Neural crest cell (in vitro differentiated cells): ENCODE measurements at regions not wholly inside any gene's neighbourhood (a gene's known extent, or its start where the extent isn't known, plus 50 kb on each side); places are given as distances from the start of the nearest gene placed in this dataset.

Experiments
- DNase-seq: peaks from one replicate; pipeline ENCODE4 v3.0.0; 2021; ENCODE audit warnings: low read depth, mixed read lengths, low spot score
- H3K27ac Mint-ChIP-seq: one replicate; pipeline ENCODE4 v1.8.0; 2021; ENCODE audit warnings: mild to moderate bottlenecking, mixed read lengths; ENCODE audit not compliant: unreplicated experiment
- H3K27me3 Mint-ChIP-seq: 2 replicates; pipeline ENCODE4 v1.8.0; 2021; ENCODE audit warnings: low read depth, mild to moderate bottlenecking, mixed read lengths
- H3K36me3 Mint-ChIP-seq: 2 replicates; pipeline ENCODE4 v1.8.0; 2021; ENCODE audit warnings: low read depth, mild to moderate bottlenecking, mixed read lengths
- H3K4me1 Mint-ChIP-seq: 2 replicates; pipeline ENCODE4 v1.8.0; 2021; ENCODE audit warnings: mixed read lengths
- H3K4me3 Mint-ChIP-seq: one replicate; pipeline ENCODE4 v1.8.0; 2021; ENCODE audit warnings: mild to moderate bottlenecking, mixed read lengths
- H3K9me3 Mint-ChIP-seq: 2 replicates; pipeline ENCODE4 v1.8.0; 2021; ENCODE audit warnings: mixed read lengths
- CTCF ChIP-seq: fragments of 200-600 bp; sonication (generic); conservative IDR thresholded peaks from 2 replicates; pipeline ENCODE4 v1.5.0; 2021; ENCODE audit warnings: antibody characterized with exemption, mild to moderate bottlenecking

- H3K27me3 Mint-ChIP-seq = no peaks in the 10 kb centered on the region
- H3K9me3 Mint-ChIP-seq = no peaks in the 10 kb centered on the region
- no peaks in the 10 kb centered on the region for H3K36me3 Mint-ChIP-seq
- peaks cover 7% of the 10 kb centered on the region for H3K4me1 Mint-ChIP-seq
- no peak overlapping the region for H3K27ac Mint-ChIP-seq
- no peak for DNase-seq
- H3K4me3 Mint-ChIP-seq = no peak overlapping the region
- no peak for TF ChIP-seq CTCF
Measured at GRCh38 chr7:131197920-131198615, 129.6 kb upstream of the MKLN1 start.

- Mint-ChIP-seq H3K4me1 (no peaks in the 10 kb centered on the region), H3K27me3 (no peaks in the 10 kb centered on the region)
Measured at GRCh38 chr7:131202451-131202850, 125.2 kb upstream of the MKLN1 start.

GRCh38 chr7:131203291-131203976, 124.2 kb upstream of the MKLN1 start:
- Mint-ChIP-seq H3K36me3 (no peaks in the 10 kb centered on the region), H3K27me3 (no peaks in the 10 kb centered on the region), H3K9me3 (no peaks in the 10 kb centered on the region), H3K4me3 (no peak overlapping the region), H3K4me1 (no peaks in the 10 kb centered on the region), H3K27ac (no peak overlapping the region)
- TF ChIP-seq CTCF = no peak
- DNase-seq = no peak

More at GRCh38 chr7:131202451-131202850, 125.2 kb upstream of the MKLN1 start:
- TF ChIP-seq CTCF = no peak
- Mint-ChIP-seq H3K4me3 (no peak overlapping the region), H3K27ac (no peak overlapping the region), H3K9me3 (no peaks in the 10 kb centered on the region), H3K36me3 (no peaks in the 10 kb centered on the region)
- DNase-seq = no peak

- TF ChIP-seq CTCF = no peak
- DNase-seq = no peak
- Mint-ChIP-seq H3K4me1 (no peaks in the 10 kb centered on the region), H3K4me3 (no peak overlapping the region), H3K27me3 (no peaks in the 10 kb centered on the region), H3K27ac (no peak overlapping the region), H3K9me3 (no peaks in the 10 kb centered on the region), H3K36me3 (no peaks in the 10 kb centered on the region)
Measured at GRCh38 chr7:131208777-131209176, 118.9 kb upstream of the MKLN1 start.

GRCh38 chr7:131210618-131211017, 117.1 kb upstream of the MKLN1 start:
- H3K27ac Mint-ChIP-seq = no peak overlapping the region
- H3K9me3 Mint-ChIP-seq = no peaks in the 10 kb centered on the region
- no peaks in the 10 kb centered on the region for H3K4me1 Mint-ChIP-seq
- no peak overlapping the region for H3K4me3 Mint-ChIP-seq
- no peak for DNase-seq
- H3K36me3 Mint-ChIP-seq = no peaks in the 10 kb centered on the region
- no peaks in the 10 kb centered on the region for H3K27me3 Mint-ChIP-seq
- TF ChIP-seq CTCF = no peak
